ENCODE measurements at regions not wholly inside any gene's neighbourhood (a gene's known extent, or its start where the extent isn't known, plus 50 kb on each side); places are given as distances from the start of the nearest gene placed in this dataset.

- H2AFZ ChIP-seq, result no peak overlapping the region
- H3K9ac ChIP-seq, result no peak overlapping the region
- H3K4me1 ChIP-seq, result peaks cover 3% of the 10 kb centered on the region
- TF ChIP-seq CTCF (IDR thresholded peaks at IDR 0.05), result no peak
- no peaks in the 10 kb centered on the region for H3K27me3 ChIP-seq (ENCODE audit: control insufficient read depth, insufficient read depth, low read length)
- H3K4me3 ChIP-seq (ENCODE audit: low read depth, low read length), result no peak overlapping the region
- no peak overlapping the region for H3K27ac ChIP-seq
- no peak overlapping the region for H3K4me2 ChIP-seq (ENCODE audit: low read length)
- H3K36me3 ChIP-seq (ENCODE audit: control insufficient read depth, insufficient read depth, low read length), result no peaks in the 10 kb centered on the region
- no peaks in the 10 kb centered on the region for H3K9me3 ChIP-seq (ENCODE audit: control insufficient read depth, low read length)
- no peaks in the 10 kb centered on the region for H3K79me2 ChIP-seq
Measured at GRCh38 chr5:74240783-74241750, 399.5 kb downstream of the ENC1 start.

GRCh38 chr5:74239261-74239660 is 401.3 kb downstream of the ENC1 start:
- no peaks in the 10 kb centered on the region for H3K9me3 ChIP-seq (ENCODE audit: control insufficient read depth, low read length)
- H3K4me1 ChIP-seq, result peaks cover 3% of the 10 kb centered on the region
- H3K27me3 ChIP-seq (ENCODE audit: control insufficient read depth, insufficient read depth, low read length), result no peaks in the 10 kb centered on the region
- no peak for TF ChIP-seq CTCF (IDR thresholded peaks at IDR 0.05)
- no peaks in the 10 kb centered on the region for H3K36me3 ChIP-seq (ENCODE audit: control insufficient read depth, insufficient read depth, low read length)
- H3K4me3 ChIP-seq (ENCODE audit: low read depth, low read length), result no peak overlapping the region
- no peaks in the 10 kb centered on the region for H3K79me2 ChIP-seq
- H3K9ac ChIP-seq, result no peak overlapping the region
- no peak overlapping the region for H3K4me2 ChIP-seq (ENCODE audit: low read length)
- no peak overlapping the region for H2AFZ ChIP-seq
- no peak overlapping the region for H3K27ac ChIP-seq

GRCh38 chr5:74237571-74238145 is 402.9 kb downstream of the ENC1 start:
- Histone ChIP-seq H3K36me3 (ENCODE audit: control insufficient read depth, insufficient read depth, low read length) (no peaks in the 10 kb centered on the region), H3K9me3 (ENCODE audit: control insufficient read depth, low read length) (no peaks in the 10 kb centered on the region), H3K4me3 (ENCODE audit: low read depth, low read length) (no peak overlapping the region), H3K27me3 (ENCODE audit: control insufficient read depth, insufficient read depth, low read length) (no peaks in the 10 kb centered on the region), H3K4me1 (no peaks in the 10 kb centered on the region), H3K27ac (no peak overlapping the region), H3K9ac (no peak overlapping the region), H3K4me2 (ENCODE audit: low read length) (no peak overlapping the region), H2AFZ (no peak overlapping the region), H3K79me2 (no peaks in the 10 kb centered on the region)
- no peak for TF ChIP-seq CTCF (IDR thresholded peaks at IDR 0.05)

- Histone ChIP-seq H3K4me1 (no peaks in the 10 kb centered on the region), H3K9me3 (ENCODE audit: control insufficient read depth, low read length) (no peaks in the 10 kb centered on the region), H3K79me2 (no peaks in the 10 kb centered on the region), H3K9ac (no peak overlapping the region), H3K4me2 (ENCODE audit: low read length) (no peak overlapping the region), H3K4me3 (ENCODE audit: low read depth, low read length) (no peak overlapping the region), H2AFZ (no peak overlapping the region), H3K36me3 (ENCODE audit: control insufficient read depth, insufficient read depth, low read length) (no peaks in the 10 kb centered on the region), H3K27ac (no peak overlapping the region), H3K27me3 (ENCODE audit: control insufficient read depth, insufficient read depth, low read length) (no peaks in the 10 kb centered on the region)
- no peak for TF ChIP-seq CTCF (IDR thresholded peaks at IDR 0.05)
Measured at GRCh38 chr5:74235552-74235951, 405.0 kb downstream of the ENC1 start.

Data from parathyroid adenoma (tissue), 2 donors.